ENCODE measurements at regions not wholly inside any gene's neighbourhood (a gene's known extent, or its start where the extent isn't known, plus 50 kb on each side); places are given as distances from the start of the nearest gene placed in this dataset.

DNA sequence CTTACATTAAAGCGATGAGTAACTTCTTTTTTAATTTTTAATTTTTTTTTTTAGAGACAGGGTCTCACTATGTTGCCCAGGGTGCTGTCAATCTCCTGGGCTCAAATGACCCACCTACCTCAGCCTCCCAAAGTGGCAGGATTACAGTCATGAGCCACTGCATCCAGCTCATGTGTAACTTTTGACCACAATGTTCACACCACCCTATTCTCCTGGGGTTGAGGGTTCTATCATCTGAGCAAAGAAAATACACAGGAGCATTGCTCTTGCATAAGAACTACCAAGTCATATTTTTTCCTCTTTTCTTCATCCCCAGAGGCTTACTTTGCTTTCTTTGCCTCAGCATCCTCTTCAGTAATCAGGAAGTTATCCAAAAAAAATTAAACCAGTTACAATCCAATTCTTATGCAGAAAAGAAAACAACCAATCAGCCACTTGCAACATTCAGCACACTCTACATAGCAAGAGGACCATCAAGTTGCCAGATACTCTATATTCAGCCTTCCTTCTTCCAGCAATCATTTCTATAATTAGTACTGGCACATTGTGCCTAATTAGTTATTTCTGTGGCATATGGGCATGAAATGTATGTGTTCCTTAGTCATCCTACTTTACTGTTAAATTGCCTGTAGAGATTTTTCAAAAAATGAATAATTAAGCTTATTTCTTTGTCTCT is 345.6 kb downstream of the AKAIN1 start:
- no peak for DNase-seq

- no peak for DNase-seq
These were observed 350.0 kb downstream of the AKAIN1 start for GRCh38 chr18:4847056-4847455.

- DNase-seq: no peak
These were observed 352.7 kb downstream of the AKAIN1 start for GRCh38 chr18:4844320-4844719.

- DNase-seq: no peak
These were observed 353.3 kb downstream of the AKAIN1 start for GRCh38 chr18:4843771-4844170.

DNA sequence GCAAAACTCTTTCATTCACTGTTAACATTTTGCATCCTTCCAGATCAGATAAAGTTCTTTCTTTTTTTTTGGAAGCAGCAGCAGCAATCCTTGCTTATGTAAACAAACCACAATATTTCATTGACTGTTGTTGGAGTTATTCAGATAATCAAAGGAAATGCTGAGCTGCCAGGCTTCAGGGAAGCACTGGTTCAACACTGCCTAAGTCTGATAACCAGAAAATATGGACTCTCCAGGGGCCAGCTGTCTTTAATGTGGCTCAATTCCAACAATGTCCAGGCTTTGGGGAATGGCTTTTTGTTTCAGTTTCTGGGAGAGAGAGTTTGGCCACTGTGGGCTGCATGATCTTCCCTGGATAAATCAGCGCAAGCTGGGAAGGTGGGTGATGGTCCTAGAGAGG is 354.3 kb downstream of the AKAIN1 start:
- no peak for DNase-seq

DNA sequence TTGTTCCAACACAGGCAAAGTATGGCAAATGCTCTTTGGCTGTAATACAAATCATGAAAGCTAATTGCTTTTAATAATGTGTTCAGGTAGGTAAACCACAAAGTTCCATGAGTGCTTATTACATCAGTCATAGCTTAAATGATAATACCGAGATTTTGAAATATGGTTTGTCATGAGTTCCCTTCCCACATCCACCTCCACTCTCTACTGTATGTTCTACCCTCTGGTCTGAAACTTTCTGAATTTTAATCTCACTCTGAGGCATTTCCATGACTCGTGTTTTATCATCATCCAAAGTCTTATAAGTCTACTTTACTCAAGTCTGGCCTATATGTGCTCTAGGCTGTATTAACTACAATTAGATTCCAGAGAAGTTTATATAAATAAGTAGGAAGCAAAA is 354.8 kb downstream of the AKAIN1 start:
- DNase-seq: no peak

- DNase-seq: no peak
These were observed 357.4 kb downstream of the AKAIN1 start for GRCh38 chr18:4839639-4840038.

GRCh38 chr18:4836141-4836540 is 360.9 kb downstream of the AKAIN1 start:
- DNase-seq: no peak

DNA sequence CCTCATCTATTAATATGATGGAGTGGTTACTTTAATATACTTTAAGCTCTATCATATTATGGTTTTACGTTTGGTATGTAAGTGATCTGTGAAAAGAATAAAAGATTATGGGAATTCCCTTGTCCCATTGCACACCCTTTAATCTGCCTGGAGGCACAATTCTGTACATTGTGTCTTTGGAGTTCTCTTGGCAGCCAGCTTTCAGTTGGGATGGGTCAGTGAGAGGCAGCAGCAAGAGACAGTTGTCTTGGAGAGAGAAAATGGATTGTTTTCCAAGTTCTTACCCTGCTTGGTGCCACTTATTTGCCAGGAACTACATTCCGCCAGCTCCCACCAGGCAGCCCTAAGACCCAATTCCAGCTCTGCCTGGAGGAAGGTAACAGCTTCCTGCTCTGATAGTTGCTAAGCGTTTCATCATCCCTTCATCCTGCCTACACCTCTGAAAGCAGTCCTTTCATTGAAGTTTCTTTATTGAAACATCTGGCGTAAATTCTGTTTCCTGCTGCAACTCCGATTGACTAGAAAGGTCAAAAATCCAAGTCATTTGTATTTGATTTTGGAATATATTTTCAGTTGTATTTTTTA is 365.2 kb downstream of the AKAIN1 start:
- DNase-seq: no peak

DNA sequence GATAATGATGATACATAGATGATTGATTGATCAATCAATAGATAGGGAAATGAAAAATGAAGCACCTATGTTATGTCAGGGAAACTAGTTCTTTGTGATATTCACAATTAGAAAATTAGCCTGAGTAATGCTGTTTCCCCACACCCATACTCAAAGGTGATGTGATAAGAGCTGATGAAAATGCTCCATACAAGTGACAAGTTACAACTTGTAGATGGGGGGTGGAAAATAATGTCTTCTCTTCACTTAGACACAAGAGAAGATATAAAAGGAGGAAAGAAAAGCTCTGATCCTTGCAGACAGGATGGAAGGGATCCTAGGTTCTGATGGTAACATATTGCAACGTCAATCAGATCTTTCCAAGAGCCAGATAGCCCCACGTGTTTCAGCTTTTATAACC is 365.9 kb downstream of the AKAIN1 start:
- DNase-seq: no peak

- no peak for DNase-seq
These were observed 368.0 kb upstream of the DLGAP1 start for GRCh38 chr18:4823091-4823490.

DNA sequence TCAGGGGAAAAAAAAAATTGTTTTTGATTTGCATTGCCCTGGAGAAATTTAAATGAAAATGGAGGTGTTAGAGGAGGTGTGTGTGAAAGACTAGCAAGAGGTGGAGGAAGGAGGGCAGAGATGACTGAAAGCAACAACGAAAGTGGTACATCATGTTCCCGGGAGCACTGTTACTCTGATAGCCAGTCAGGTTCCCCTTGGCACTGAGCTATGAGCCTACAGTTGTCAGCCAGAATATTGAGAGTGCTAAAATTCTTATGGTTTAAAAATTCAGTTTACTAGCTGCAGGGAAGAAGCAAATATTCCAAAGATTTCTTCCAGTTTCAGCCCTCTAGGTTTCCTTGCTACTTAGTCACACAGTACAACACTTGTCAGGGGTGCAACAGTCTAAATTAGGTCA is 366.7 kb upstream of the DLGAP1 start:
- DNase-seq: no peak

DNA sequence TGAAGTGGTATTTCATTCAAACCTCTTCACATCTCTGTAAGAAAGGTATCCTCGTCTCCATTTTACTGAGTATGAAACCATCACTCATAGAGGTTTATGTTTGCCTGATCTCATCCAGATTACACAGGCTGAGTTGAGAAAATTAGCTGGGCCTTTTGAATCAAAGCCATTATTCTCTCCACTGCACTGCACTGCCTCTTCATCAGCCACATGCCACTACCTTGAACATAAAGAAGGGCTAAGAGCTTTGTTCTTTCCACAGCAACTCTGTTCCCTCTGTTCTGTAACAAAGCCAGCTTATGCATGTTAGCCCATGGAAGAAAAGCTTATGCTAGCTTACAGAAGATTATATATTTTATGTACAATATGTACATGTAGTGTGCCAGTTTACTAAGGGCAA is 362.6 kb upstream of the DLGAP1 start:
- DNase-seq: no peak

DNA sequence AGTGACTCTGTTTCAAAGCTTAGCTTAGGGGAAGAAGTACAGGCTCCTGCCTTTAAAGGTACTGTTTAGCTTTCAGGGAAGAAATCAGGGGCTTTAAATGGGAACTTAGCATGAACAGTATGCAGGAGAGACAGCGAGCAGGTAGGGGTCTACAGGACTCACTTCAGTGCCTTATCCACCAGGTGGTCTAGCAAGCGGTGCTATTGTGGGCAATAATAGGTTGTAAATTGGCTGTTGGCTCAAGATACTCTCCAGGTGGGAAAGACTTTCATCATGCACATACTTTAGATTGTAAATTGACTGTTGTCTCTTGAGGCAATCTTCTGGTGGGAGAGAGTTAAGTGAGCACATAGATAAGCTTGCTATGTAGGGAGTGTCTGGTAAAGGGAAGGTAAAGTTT is 358.6 kb upstream of the DLGAP1 start:
- DNase-seq: no peak

DNA sequence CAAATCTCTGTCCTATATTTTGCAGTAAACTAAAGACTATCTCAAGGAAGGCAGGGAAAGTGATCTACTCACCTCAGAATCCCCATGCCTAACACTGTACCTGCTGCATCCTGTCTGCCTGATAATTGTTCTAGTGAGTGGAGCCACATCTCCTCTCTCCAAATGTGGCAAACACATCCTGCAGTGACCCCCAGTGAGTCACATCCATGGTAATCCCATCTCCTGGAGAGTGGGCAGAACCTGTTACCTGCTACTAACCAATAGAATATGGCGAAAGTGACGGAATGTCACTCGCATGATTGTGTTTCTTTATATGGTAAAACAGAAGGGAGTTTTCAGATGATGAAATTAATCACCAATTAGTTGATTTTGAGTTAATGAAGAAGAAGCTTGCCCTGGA is 353.8 kb upstream of the DLGAP1 start:
- no peak for DNase-seq

DNA sequence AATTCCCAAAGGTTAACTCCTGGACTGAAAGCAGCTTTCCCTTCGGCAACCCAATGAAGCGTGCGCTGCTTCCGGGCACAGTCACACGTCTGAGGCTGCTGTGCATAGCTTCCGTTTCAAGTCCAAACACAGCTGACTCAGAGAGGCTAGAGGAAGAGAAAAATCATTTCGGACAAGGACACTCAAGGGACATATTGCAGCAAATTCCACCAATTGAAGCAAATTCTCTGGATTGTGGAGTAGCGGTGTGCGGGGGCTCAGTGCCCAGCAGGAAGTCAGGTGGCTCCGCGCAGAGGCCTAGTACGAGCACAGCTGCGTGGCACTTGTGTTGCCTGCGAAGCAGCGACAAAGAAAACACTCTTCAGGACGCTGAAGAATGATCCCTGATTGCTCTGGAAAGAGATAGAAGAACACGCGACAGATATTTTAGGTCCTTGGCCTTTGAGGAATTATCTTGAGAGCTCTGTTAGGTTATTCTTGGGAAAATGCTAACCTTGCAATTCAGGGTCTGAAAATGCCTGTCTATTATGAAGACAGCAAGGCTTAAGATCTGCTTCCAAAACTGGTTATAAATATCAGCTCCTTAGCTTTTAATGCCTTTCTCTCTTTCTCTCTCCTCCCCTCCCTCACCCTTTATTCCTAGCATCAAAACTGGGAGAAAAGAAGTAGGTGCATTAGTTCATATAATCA is 352.6 kb upstream of the DLGAP1 start:
- no peak for DNase-seq

DNA sequence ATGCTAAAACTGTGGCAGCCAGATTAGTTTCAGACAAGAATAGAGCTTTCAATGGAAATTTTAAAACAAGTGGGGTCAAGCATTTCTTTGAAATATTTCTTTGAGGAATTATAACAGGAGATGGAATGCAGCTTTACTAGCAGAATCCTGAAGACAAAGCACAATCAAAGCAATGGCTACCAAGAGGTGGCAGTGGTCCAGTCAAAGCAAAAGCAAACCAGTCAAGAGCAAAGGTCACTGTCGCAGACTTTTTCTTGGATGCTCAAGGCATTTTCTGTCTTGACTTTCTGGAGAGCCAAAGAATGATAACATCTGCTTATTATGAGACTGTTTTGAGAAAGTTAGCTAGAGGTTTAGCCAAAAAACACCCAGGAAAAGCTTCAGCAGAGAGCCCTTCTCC is 351.2 kb upstream of the DLGAP1 start:
- DNase-seq: no peak

DNA sequence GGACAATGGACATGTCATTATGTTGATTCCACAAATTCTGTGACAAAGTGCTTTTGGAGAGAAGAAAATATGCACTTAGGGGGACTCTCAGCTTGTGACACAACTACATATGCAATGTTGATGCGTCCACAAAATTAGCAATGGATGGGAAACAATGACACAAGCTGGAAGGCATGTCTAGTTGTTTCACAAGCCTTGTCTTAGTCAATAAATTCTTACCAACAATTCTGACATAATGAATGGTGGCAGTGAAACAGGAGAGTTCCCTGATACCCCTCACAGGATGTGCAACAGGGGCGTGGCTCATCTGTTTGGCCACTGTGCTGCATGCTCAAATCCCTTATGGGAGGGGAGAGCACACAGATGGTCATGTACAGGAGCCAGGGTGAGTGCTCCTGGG is 347.2 kb upstream of the DLGAP1 start:
- no peak for DNase-seq

DNA sequence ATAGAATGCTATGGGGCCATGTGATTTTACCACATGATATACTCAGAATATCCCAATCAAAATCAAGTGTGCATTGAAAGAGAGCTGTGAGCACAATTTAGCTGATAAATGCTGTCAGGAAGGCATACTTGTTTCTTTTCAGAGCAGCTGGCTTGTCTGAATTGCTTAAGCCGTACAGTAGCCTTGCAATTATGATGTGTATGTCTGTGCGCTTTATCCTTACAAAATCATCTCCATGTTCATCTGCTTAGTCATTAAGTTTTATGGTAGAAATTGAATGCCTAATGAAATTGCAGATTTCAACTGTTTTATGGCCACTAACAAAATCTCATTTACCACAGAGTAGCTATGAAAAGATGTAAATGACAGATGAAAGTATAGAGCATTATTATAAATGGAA is 346.0 kb upstream of the DLGAP1 start:
- DNase-seq: no peak

- DNase-seq: no peak
These were observed 342.0 kb upstream of the DLGAP1 start for GRCh38 chr18:4797002-4797685.

DNA sequence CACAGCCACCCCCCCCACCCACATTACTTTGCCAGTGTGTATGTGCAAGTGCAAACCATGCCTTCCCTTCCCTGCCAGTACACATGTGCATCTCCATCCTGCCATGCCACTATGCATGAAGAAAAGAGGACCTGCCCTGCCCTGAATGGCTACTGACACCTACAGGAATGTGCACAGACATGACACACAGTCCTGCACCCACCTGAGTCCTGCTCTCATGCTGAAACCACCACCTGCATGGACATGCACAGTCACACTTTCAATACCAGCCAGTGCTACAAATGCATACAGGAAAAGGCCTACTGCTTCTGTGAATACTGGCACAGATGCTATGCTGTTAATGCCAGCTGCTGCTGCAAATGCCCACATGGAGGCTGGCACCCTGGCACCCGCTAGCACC is 334.4 kb upstream of the DLGAP1 start:
- DNase-seq: no peak

DNA sequence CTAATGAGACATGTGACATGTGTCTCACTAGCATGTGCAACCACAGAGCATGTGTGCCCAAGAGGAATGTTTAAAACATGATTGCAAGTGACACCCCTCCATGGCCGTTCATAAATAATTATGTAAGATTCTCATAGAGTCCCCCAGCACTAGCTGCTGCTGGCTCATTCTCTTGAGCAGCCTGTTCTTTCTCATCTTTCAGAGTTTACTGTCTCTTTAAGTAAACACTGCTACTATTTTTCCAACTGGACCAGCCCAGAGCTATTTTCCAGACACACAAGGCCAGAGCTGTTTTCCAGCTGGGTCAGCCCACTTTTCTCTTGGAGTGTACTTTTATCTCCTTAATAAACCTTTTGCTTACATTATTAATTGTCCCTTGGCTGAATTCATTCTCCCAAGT is 326.8 kb upstream of the DLGAP1 start:
- DNase-seq: no peak

DNA sequence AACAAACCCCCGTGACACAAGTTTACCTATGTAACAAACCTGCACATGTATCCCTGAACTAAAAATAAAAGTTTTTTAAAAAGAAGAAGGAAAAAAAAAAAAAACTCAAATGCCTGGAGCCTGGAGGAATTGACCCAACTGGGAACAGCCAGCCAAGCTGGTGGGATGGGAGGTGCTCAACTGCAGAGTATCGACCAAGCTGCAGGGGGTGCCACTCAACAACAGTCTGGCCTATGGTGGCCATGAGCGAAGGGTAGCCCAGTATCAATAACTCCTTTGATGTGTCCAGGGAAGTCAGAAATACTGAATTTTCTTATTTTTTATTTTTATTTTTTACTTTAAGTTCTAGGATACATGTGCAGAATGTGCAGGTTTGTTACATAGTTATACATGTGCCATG is 310.3 kb upstream of the DLGAP1 start:
- DNase-seq: no peak

- DNase-seq: no peak
These were observed 307.2 kb upstream of the DLGAP1 start for GRCh38 chr18:4762330-4762729.
